OCI-LY7 (cell line): ENCODE measurements at regions not wholly inside any gene's neighbourhood (a gene's known extent, or its start where the extent isn't known, plus 50 kb on each side); places are given as distances from the start of the nearest gene placed in this dataset.

Source experiments
- BruUV-seq: library from RNA; stranded (reverse); fragments of 400-500 nt; replicated peaks from 2 replicates; lab custom pipeline; 2021; lab: Mats Ljungman, UMichigan
- CTCF ChIA-PET: fragments of 300-600 bp; sonication (Branson Sonifier 250); formaldehyde crosslinking; loops from one replicate; lab custom pipeline; 2022; ENCODE audit warnings: antibody characterized with exemption; ENCODE audit not compliant: unreplicated experiment; lab: Charles Lee
- POLR2A ChIA-PET: fragments of 300-600 bp; sonication (Branson Sonifier 250); formaldehyde crosslinking; loops from one replicate; lab custom pipeline; 2022; ENCODE audit warnings: antibody characterized with exemption; lab: Charles Lee
- DNase-seq: peaks from one replicate; pipeline ENCODE4 v3.0.0-alpha.2; 2015; ENCODE audit warnings: low spot score
- H2AFZ ChIP-seq: fragments of 200-600 bp; sonication (generic), shearing (Covaris generic); 2 replicates; pipeline ENCODE4 v1.6.1; 2014; ENCODE audit warnings: mild to moderate bottlenecking, antibody characterized with exemption, low read length, moderate library complexity
- H3K27ac ChIP-seq: fragments of 200-600 bp; sonication (generic); 2 replicates; pipeline ENCODE4 v1.5.1; 2014; ENCODE audit warnings: mixed run types, low read depth, mild to moderate bottlenecking, moderate library complexity, low read length, inconsistent platforms; ENCODE audit not compliant: poor library complexity, severe bottlenecking
- H3K36me3 ChIP-seq: fragments of 200-600 bp; sonication (generic); 2 replicates; pipeline ENCODE4 v1.6.1; 2014; ENCODE audit warnings: mild to moderate bottlenecking, antibody characterized with exemption, low read length, moderate library complexity, mixed read lengths; ENCODE audit not compliant: insufficient read depth
- H3K4me1 ChIP-seq: fragments of 200-600 bp; sonication (generic); 2 replicates; pipeline ENCODE4 v1.5.1; 2014; ENCODE audit warnings: mild to moderate bottlenecking, low read length; ENCODE audit not compliant: insufficient read depth, poor library complexity, severe bottlenecking
- H3K4me2 ChIP-seq: fragments of 200-600 bp; sonication (generic); 2 replicates; pipeline ENCODE4 v1.6.1; 2014; ENCODE audit warnings: mild to moderate bottlenecking, low read length
- H3K4me3 ChIP-seq: fragments of 200-600 bp; sonication (generic); 2 replicates; pipeline ENCODE4 v1.5.1; 2014; ENCODE audit warnings: mild to moderate bottlenecking, low read depth, low read length; ENCODE audit not compliant: poor library complexity, severe bottlenecking
- H3K79me2 ChIP-seq: fragments of 200-600 bp; sonication (generic); 2 replicates; pipeline ENCODE4 v1.6.1; 2016; ENCODE audit warnings: low read depth, mild to moderate bottlenecking, low read length, moderate library complexity, mixed read lengths; ENCODE audit not compliant: insufficient read depth
- H3K9me2 ChIP-seq: fragments of 200-600 bp; sonication (generic); 2 replicates; pipeline ENCODE4 v1.6.1; 2016; ENCODE audit warnings: mild to moderate bottlenecking, low read length, mixed read lengths; ENCODE audit not compliant: insufficient read depth
- H3K9me3 ChIP-seq: fragments of 200-600 bp; sonication (generic); 2 replicates; pipeline ENCODE4 v1.6.1; 2014; ENCODE audit warnings: mild to moderate bottlenecking, mixed run types, low read length, mixed read lengths
- H4K20me1 ChIP-seq: fragments of 200-600 bp; sonication (generic); 2 replicates; pipeline ENCODE4 v1.6.1; 2014; ENCODE audit warnings: mild to moderate bottlenecking, antibody characterized with exemption, low read length, moderate library complexity, mixed read lengths; ENCODE audit not compliant: insufficient read depth
- EZH2phosphoT487 ChIP-seq: fragments of 200-600 bp; sonication (generic); IDR thresholded peaks from 2 replicates; pipeline ENCODE4 v1.6.1; 2018; ENCODE audit warnings: low read depth, borderline replicate concordance, mild to moderate bottlenecking, mixed run types, antibody characterized with exemption, low read length, moderate library complexity, mixed read lengths
- intact Hi-C: fragments of 100-400 bp; cut with micrococcal nuclease; formaldehyde crosslinking; loops from one replicate; pipeline ENCODE4 v1.10.0; 2022; ENCODE audit not compliant: unreplicated experiment
- TF ChIP-seq, protein P1 (sequence below): fragments of 200-600 bp; sonication (generic); conservative IDR thresholded peaks from 2 replicates; pipeline ENCODE4 v1.5.1; 2014; ENCODE audit warnings: mild to moderate bottlenecking, antibody characterized with exemption, low read length, moderate library complexity, mixed read lengths

- H3K4me2 ChIP-seq, result no peak overlapping the region
- POLR2A ChIA-PET, result interaction anchor here (0.7 kb wide), 1 partner anchor 39 kb away, joined by 3 read pairs; no protein-coding TSS in a partner anchor
- intact Hi-C loops, result no loop called here
- no peak overlapping the region for H2AFZ ChIP-seq
- no peak overlapping the region for H3K4me3 ChIP-seq
- DNase-seq, result no peak
- no peaks in the 10 kb centered on the region for H3K9me2 ChIP-seq
- H3K27ac ChIP-seq, result no peak overlapping the region
- no TSS peak for BruUV-seq
- CTCF ChIA-PET, result no interaction called here
- TF ChIP-seq EZH2phosphoT487, result no peak
- TF ChIP-seq, protein P1, sequence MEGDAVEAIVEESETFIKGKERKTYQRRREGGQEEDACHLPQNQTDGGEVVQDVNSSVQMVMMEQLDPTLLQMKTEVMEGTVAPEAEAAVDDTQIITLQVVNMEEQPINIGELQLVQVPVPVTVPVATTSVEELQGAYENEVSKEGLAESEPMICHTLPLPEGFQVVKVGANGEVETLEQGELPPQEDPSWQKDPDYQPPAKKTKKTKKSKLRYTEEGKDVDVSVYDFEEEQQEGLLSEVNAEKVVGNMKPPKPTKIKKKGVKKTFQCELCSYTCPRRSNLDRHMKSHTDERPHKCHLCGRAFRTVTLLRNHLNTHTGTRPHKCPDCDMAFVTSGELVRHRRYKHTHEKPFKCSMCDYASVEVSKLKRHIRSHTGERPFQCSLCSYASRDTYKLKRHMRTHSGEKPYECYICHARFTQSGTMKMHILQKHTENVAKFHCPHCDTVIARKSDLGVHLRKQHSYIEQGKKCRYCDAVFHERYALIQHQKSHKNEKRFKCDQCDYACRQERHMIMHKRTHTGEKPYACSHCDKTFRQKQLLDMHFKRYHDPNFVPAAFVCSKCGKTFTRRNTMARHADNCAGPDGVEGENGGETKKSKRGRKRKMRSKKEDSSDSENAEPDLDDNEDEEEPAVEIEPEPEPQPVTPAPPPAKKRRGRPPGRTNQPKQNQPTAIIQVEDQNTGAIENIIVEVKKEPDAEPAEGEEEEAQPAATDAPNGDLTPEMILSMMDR, result no peak
- H3K9me3 ChIP-seq, result no peaks in the 10 kb centered on the region
- H4K20me1 ChIP-seq, result no peaks in the 10 kb centered on the region
- H3K79me2 ChIP-seq, result no peaks in the 10 kb centered on the region
- H3K4me1 ChIP-seq, result no peaks in the 10 kb centered on the region
- no peaks in the 10 kb centered on the region for H3K36me3 ChIP-seq
These were observed 1163.5 kb upstream of the PABPC4L start for GRCh38 chr4:135365065-135365464.

DNA sequence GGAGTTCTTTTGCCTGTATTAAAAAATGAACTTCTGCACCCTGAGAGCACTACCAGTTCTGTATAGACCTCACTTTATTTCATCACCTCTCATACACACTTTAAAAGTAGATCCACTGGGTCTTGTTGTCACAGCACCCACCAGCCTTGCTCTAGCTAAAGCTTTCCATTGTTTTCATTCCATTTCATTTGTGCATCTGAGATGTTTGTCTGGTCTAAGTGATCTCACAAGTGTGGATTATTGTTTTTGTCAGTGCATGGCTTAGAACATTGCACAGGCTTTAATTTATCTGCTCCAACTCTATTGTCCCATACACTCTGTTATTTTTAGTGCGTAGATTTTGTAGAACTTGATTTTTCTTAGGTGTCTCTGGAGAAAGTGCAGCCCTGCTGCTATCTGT is 1157.5 kb upstream of the PABPC4L start:
- POLR2A ChIA-PET, result no interaction called here
- CTCF ChIA-PET, result no interaction called here
- no TSS peak for BruUV-seq

DNA sequence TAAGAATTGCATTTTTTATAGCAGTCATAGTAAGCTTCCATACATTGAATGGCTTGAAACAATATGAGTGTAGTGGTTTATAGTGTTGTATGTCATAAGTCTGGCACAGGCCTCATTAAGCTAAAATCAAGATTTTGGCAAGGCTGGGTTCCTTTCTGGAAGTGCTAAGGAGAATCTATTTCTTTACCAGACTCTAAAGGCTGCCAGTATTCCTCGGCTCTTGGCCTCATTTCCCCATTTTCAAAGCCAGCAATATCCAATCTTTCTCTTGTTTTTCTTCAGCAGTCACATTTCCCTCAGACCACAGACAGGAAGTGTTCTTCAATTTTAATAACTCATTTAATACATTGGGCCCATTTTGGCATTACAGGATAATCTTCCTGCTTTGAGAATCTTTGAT is 1155.5 kb upstream of the PABPC4L start:
- intact Hi-C loops, result no loop called here

More for the DNA sequence above, 1157.5 kb upstream of the PABPC4L start:
- Histone ChIP-seq H3K27ac (no peak overlapping the region), H3K4me2 (no peak overlapping the region), H3K36me3 (no peaks in the 10 kb centered on the region), H3K9me3 (no peaks in the 10 kb centered on the region), H3K4me1 (no peaks in the 10 kb centered on the region), H3K79me2 (no peaks in the 10 kb centered on the region), H4K20me1 (no peaks in the 10 kb centered on the region), H2AFZ (no peak overlapping the region), H3K9me2 (no peaks in the 10 kb centered on the region), H3K4me3 (no peak overlapping the region)
- intact Hi-C loops, result no loop called here
- TF ChIP-seq, protein P1, result no peak
- TF ChIP-seq EZH2phosphoT487, result no peak
- no peak for DNase-seq

More for the DNA sequence above, 1155.5 kb upstream of the PABPC4L start:
- no peak overlapping the region for H3K4me3 ChIP-seq
- DNase-seq, result no peak
- BruUV-seq, result no TSS peak
- no peak overlapping the region for H3K27ac ChIP-seq
- no peak overlapping the region for H2AFZ ChIP-seq
- H4K20me1 ChIP-seq, result no peaks in the 10 kb centered on the region
- H3K4me1 ChIP-seq, result no peaks in the 10 kb centered on the region
- no peaks in the 10 kb centered on the region for H3K36me3 ChIP-seq
- no peak overlapping the region for H3K4me2 ChIP-seq
- TF ChIP-seq, protein P1, result no peak
- no peak for TF ChIP-seq EZH2phosphoT487
- no peaks in the 10 kb centered on the region for H3K9me2 ChIP-seq
- no peaks in the 10 kb centered on the region for H3K9me3 ChIP-seq
- no peaks in the 10 kb centered on the region for H3K79me2 ChIP-seq
- POLR2A ChIA-PET, result interaction anchor here (0.6 kb wide), 1 partner anchor 132 kb away, joined by 3 read pairs; no protein-coding TSS in a partner anchor
- CTCF ChIA-PET, result no interaction called here
